OCI-LY3 (cell line): ENCODE measurements at regions not wholly inside any gene's neighbourhood (a gene's known extent, or its start where the extent isn't known, plus 50 kb on each side); places are given as distances from the start of the nearest gene placed in this dataset.
"Not testable (repeated sequence)": the region's sequence is repeated elsewhere in the genome, so short reads cannot be mapped to it uniquely, and the experiment has no call there.

Source experiments
- CTCF ChIP-seq: fragments of 200-600, 300-600 bp; sonication (generic); IDR thresholded peaks from 2 replicates; pipeline ENCODE4 v1.5.1; 2014; ENCODE audit warnings: antibody characterized with exemption, low read length, low read depth
- EZH2phosphoT487 ChIP-seq: fragments of 200-600 bp; shearing (Covaris generic); IDR thresholded peaks from 2 replicates; pipeline ENCODE4 v1.6.1; 2018; ENCODE audit warnings: antibody characterized with exemption, mixed run types, low read depth

- not testable (repeated sequence) for TF ChIP-seq CTCF, EZH2phosphoT487
Observed at GRCh38 chr1:101428083-101428482, 191.3 kb downstream of the S1PR1 start.
